AG04450 (cell line): ENCODE measurements at regions not wholly inside any gene's neighbourhood (a gene's known extent, or its start where the extent isn't known, plus 50 kb on each side); places are given as distances from the start of the nearest gene placed in this dataset.

Source experiments
- CTCF ChIA-PET: fragments of 300-600, 350-600 bp; formaldehyde crosslinking; extraction: SDS; loops from one replicate; lab custom pipeline; 2022; ENCODE audit warnings: antibody characterized with exemption, inconsistent platforms; lab: Charles Lee
- POLR2A ChIA-PET: fragments of 350-600 bp; formaldehyde crosslinking; extraction: SDS; loops from one replicate; lab custom pipeline; 2021; ENCODE audit warnings: antibody characterized with exemption, inconsistent platforms; lab: Yijun Ruan, JAX
- DNase-seq: peaks from one replicate; pipeline ENCODE4 v3.0.0-alpha.2; 2011; ENCODE audit warnings: low read depth, low spot score
- H3K27ac ChIP-seq: one replicate; pipeline ENCODE4 v1.5.1; 2012; ENCODE audit warnings: low read depth, low read length, control low read depth
- H3K27me3 ChIP-seq: one replicate; pipeline ENCODE4 v1.6.0; 2012; ENCODE audit warnings: low read length; ENCODE audit not compliant: control insufficient read depth, insufficient read depth
- H3K4me3 ChIP-seq: 2 replicates; pipeline ENCODE4 v1.5.1; 2011; ENCODE audit warnings: mild to moderate bottlenecking, low read depth, low read length, control low read depth
- H3K9me3 ChIP-seq: 2 replicates; pipeline ENCODE4 v1.5.1; 2012; ENCODE audit warnings: low read length; ENCODE audit not compliant: control insufficient read depth, insufficient read depth
- TF ChIP-seq, protein P1 (sequence below): IDR thresholded peaks from 2 replicates; pipeline ENCODE4 v1.5.1; 2011; ENCODE audit warnings: low read depth, low read length, control low read depth, inconsistent platforms

DNA sequence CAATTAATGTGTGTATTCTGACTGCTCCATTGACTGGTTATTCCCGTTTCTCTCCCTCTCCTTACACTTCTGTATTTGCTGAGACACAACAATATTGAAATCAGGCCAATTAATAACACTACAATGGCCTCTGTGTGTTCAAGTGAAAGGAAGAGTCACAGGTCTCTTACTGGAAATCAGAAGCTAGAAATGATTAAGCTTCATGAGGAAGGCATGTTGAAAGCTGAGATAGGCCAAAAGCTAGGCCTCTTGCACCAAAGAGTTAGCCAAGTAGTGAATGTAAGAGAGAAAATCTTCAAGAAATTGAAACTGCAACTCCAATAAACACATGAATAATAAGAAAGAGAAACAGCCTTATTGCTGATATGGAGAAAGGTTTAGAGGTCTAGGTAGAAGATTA lies 489.5 kb upstream of the CITED2 start:
- POLR2A ChIA-PET = interaction anchor here (0.8 to 1.0 kb wide), 3 partner anchors 10 to 490 kb away, joined by 4 to 5 read pairs (median 5); partner anchors contain the start of gene CITED2

DNA sequence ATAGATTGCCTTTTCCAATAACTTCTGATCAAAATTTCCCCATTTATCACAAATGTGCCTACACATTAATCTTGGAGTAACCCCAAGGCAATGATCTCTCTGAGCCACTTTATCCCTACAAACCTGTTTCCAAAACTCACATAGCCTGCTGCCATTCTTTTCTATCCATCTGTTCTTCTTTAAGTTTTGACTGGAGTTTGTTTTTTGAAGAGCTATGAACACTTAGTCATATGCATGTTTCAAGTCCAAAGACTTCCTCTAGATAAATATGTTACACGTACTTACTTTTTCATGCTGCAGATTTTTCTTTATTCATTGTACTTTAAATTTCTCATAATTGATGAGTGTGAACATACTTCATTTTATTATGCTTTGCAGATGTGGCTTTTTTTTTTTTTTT lies 488.9 kb upstream of the CITED2 start:
- TF ChIP-seq, protein P1, sequence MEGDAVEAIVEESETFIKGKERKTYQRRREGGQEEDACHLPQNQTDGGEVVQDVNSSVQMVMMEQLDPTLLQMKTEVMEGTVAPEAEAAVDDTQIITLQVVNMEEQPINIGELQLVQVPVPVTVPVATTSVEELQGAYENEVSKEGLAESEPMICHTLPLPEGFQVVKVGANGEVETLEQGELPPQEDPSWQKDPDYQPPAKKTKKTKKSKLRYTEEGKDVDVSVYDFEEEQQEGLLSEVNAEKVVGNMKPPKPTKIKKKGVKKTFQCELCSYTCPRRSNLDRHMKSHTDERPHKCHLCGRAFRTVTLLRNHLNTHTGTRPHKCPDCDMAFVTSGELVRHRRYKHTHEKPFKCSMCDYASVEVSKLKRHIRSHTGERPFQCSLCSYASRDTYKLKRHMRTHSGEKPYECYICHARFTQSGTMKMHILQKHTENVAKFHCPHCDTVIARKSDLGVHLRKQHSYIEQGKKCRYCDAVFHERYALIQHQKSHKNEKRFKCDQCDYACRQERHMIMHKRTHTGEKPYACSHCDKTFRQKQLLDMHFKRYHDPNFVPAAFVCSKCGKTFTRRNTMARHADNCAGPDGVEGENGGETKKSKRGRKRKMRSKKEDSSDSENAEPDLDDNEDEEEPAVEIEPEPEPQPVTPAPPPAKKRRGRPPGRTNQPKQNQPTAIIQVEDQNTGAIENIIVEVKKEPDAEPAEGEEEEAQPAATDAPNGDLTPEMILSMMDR = no peak
- Histone ChIP-seq H3K9me3 (peaks cover 2% of the 10 kb centered on the region; the same call in 1 of the 2 replicates), H3K4me3 (no peak overlapping the region), H3K27me3 (no peaks in the 10 kb centered on the region), H3K27ac (no peak overlapping the region)
- ChIA-PET POLR2A (interaction anchor here (0.7 to 1.0 kb wide), 4 partner anchors 9 to 489 kb away, joined by 4 to 5 read pairs (median 4); partner anchors contain the start of gene CITED2), CTCF (no interaction called here)
- no peak for DNase-seq

More for the DNA sequence above, 489.5 kb upstream of the CITED2 start:
- H3K27ac ChIP-seq = no peak overlapping the region
- TF ChIP-seq, protein P1 = no peak
- no peak overlapping the region for H3K4me3 ChIP-seq
- no peak for DNase-seq
- H3K27me3 ChIP-seq = no peaks in the 10 kb centered on the region
- H3K9me3 ChIP-seq = peaks cover 2% of the 10 kb centered on the region; the same call in 1 of the 2 replicates
- CTCF ChIA-PET = no interaction called here

DNA sequence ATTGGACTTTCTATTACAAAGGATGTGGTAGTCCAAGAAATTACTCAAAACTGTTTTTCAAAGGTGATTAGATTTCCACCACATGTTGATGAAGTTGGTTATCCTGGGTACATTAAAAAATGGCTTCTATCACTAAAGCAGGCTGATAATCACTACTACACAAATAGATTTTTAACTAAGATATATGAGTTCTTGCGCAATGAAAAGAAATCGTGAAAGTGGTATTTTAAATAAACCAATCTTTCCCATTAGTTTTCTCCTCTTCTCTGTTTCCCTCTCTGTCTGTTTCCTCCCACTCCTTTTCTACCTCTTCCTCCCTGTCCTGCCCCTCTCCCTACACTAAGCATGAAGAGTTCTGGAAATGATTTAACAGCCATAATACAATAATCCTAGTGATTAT lies 487.9 kb upstream of the CITED2 start:
- no peak for DNase-seq
- no peaks in the 10 kb centered on the region for H3K27me3 ChIP-seq
- H3K27ac ChIP-seq = no peak overlapping the region
- H3K9me3 ChIP-seq = peaks cover 2% of the 10 kb centered on the region; the same call in 1 of the 2 replicates
- TF ChIP-seq, protein P1 = no peak
- ChIA-PET CTCF (no interaction called here), POLR2A (interaction anchor here (0.7 kb wide), 2 partner anchors 53 to 110 kb away, joined by 4 to 8 read pairs; no protein-coding TSS in a partner anchor)
- no peak overlapping the region for H3K4me3 ChIP-seq

DNA sequence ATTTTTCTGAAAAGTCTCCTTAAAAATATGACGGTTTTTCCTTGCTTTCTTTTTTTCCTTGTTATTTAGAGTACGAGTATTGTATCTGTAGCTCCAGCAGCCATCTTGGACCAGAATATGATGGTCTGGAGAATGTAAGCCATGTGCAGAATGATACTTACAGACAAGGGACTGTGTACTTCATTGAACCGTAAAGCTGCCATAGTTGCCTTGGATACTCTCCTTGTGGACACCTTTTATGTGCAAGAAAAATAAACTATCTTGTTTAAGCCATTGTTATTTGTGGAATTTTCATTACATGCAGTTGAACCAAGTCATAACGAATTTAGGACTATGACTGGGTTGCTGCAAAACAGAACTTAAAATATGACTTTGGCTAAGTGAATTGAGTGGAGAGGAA lies 485.8 kb upstream of the CITED2 start:
- Histone ChIP-seq H3K27me3 (no peaks in the 10 kb centered on the region), H3K4me3 (no peak overlapping the region), H3K27ac (no peak overlapping the region), H3K9me3 (peaks cover 2% of the 10 kb centered on the region; the same call in 1 of the 2 replicates)
- TF ChIP-seq, protein P1 = no peak
- no peak for DNase-seq
- ChIA-PET CTCF (no interaction called here), POLR2A (no interaction called here)

DNA sequence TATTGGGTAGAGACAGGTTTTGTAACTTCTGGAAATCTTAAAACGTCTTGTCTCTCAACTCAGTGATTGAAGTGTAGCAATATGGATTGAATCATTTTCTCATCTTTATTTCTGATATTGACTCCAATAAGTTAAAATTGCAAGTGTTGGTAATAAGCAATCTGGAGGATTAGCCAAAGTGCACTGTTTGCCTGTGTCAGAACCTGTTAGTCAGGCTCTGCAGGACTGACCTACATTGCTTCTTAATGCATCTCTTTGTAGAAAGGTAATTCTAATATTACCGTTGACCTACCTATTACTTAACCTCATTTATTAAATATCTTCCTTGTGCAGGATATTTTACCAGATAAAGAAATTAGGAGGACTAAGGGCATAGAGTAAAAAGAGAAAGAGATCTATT lies 484.0 kb upstream of the CITED2 start:
- Histone ChIP-seq H3K9me3 (peaks cover 2% of the 10 kb centered on the region; the same call in 1 of the 2 replicates), H3K4me3 (no peak overlapping the region), H3K27ac (no peak overlapping the region), H3K27me3 (no peaks in the 10 kb centered on the region)
- TF ChIP-seq, protein P1 = no peak
- ChIA-PET POLR2A (no interaction called here), CTCF (no interaction called here)
- DNase-seq = no peak
